GM13977 (cell line): ENCODE measurements at regions not wholly inside any gene's neighbourhood (a gene's known extent, or its start where the extent isn't known, plus 50 kb on each side); places are given as distances from the start of the nearest gene placed in this dataset.
"Not testable (repeated sequence)": the region's sequence is repeated elsewhere in the genome, so short reads cannot be mapped to it uniquely, and the experiment has no call there.

Experiments
- DNase-seq: peaks from one replicate; pipeline ENCODE4 v3.0.0; 2012; ENCODE audit warnings: low spot score
- in situ Hi-C: fragments of 300-500 bp; cut with MboI; formaldehyde crosslinking; loops from one replicate; pipeline ENCODE4 v1.12.0; 2022; ENCODE audit warnings: low sequenced_read_pairs, low pct_unique_long_range_greater_than_20kb, mixed read lengths, inconsistent platforms; ENCODE audit not compliant: unreplicated experiment

DNA sequence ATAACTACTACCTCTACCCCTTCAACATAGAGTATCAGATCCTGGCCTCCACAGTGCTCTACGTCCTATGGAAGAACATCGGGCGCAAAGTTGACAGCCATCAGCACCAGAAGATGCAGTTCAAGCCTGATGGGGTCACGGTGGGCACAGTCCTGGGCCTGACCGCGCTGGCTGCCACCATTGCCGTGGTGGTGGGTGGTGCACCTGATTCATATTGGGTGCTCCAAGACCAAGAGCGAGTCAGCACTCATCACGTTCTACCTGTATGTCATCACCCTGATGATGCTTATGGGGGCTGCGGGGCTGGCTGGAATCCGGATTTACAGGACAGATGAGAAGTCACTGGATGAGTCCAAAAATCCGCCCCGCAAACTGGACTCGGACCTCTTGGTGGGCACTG, 846.4 kb downstream of the RPIA start:
- DNase-seq, in situ Hi-C loops: not testable (repeated sequence)

DNA sequence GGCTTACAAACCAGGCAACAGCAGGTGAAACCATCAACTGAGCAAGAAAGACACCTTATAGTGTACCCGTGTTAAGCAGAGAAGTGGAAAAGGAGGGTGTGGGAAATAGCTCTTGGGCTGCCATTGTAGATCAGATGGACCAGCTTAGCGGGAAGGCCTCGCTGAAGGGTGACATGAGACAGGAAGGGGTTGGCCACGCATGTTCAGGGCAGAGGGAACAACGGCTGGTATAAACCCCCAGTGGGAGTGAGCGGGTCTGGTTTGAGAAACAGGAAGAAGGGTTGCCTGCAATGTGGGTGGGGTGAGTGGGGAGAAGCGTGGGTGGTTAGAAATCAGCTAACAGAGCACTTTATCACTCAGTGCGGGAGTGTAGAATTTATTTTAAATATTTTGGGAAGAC, 852.6 kb downstream of the RPIA start:
- in situ Hi-C loops, DNase-seq: not testable (repeated sequence)

DNA sequence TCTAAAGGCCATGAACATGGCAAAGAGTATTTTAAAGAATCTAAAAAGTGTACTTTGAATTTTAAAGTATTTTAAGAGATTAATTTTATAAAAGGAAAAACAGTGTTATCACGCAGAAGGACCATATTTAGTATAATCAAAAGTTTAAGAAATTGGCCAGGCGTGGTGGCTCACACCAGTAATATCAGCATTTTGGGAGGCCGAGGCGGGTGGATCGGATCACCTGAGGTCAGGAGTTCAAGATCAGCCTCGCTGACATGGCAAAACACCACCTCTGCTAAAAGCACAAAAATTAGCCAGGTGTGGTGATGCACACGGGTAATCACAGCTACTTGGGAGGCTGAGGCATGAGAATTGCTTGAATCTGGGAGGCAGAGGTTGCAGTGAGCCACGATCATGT, 887.7 kb downstream of the RPIA start:
- DNase-seq, in situ Hi-C loops: not testable (repeated sequence)

DNA sequence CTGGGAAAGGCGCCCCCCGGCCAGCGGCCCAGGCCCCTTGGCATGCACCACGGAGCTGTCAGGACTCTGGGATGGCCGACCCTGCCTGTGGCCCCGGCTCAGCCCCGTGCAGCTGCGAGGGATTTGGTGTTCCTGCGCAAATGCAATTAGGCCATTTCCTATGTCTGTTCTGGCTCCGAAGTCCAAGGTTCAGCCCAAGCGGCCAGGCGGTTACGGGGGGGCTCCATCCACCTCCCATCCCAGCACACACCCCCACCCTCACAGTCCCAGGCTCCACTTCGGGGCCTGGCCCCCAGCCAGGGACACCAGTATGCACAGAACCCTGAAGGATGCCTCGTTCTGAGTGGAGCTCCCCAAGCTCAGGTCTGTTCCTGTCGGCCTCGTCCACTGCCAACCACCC, 891.3 kb downstream of the RPIA start:
- DNase-seq, in situ Hi-C loops: not testable (repeated sequence)

DNA sequence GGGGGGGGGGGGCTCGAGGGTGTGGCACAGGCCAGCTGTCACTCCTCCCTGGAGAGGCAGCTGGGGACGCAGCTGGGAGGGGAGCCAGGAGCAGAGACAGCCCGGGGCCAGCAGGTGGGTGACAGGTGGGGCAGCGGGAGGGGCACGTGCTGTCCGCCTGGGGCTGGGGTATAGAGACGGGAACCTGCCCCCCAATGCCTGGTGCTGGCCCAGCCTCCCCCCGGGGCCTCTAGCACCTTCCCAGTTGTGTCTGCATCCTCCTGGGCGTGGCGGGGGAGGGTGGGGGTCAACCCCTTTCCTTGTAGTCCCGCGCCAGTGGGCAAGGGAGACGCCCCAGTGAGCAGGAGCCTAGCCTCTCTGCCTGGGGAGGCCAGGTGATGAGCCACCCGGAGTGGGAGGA, 892.6 kb downstream of the RPIA start:
- DNase-seq, in situ Hi-C loops: not testable (repeated sequence)

DNA sequence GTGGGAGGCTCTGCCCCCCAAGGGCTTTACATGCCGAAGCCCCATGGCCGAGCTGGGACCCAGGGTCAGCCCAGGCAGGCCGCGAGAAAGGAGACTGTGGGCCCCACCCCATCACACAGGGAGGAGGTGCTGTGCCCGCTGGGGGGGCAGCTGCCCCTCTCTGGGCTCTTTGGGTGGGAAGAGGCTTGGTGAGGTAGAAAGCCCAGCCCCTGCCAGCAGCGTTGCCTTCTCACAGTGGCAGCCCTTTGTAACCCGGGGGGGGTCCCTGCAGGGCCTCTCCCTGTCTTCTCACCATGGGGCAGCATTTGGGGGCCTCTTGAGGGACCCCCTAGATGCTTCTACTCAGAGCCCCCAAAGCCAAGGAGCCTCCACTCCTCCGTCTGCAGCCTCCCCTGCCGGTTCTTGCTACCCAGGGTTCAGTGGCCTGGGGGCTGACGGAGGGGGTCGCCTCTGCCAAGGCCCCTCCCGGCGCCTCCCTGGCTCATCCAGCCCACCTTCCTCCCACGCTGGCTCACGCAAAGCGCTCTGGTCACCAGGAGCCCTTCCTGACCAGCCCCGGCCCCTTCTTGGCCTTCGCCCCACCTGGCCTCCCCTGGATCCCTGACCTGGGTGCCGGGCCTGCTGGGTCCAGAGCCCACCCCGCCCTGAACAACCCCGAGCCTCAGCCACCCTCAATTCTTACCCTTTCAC, 893.5 kb downstream of the RPIA start:
- in situ Hi-C loops = not testable (repeated sequence)

DNA sequence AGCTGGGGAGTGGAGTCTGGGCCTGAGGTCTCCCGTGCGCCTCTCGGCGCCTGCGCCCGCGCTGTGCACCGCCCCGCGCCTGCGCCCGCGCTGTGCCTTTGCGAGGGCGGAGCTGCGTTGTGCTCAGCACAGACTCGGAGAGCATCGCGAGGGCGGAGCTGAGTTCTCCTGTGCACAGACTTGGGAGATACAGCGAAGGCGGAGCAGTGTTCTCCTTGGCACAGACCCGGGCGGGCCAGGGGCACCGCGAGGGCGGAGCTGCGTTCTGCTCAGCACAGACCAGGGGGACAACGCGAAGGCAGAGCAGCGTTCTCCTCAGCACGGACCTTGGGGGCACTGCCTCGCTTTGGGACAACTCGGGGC, 894.1 kb downstream of the RPIA start:
- in situ Hi-C loops = not testable (repeated sequence)

More for the DNA sequence above, 893.5 kb downstream of the RPIA start:
- DNase-seq = not testable (repeated sequence)

DNA sequence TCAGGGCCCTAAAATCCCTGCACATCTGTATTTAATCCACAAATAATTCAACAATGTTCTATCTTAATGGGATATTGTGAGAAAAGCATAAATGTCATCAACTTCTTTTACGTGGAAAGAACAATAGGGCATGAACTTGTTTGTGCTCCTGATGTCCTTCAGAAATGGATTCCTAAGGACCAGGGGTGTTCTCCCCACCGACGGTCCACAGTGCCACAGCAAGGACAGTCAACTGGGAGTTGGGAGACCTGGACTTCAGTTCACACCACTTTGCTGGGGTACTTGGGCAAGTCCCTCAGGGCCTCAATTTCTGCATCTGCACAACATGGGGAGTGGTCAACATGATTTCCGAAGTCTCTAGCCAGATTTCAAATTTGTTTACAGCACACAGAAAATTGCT, 908.4 kb downstream of the RPIA start:
- in situ Hi-C loops, DNase-seq: not testable (repeated sequence)

More for the DNA sequence above, 894.1 kb downstream of the RPIA start:
- not testable (repeated sequence) for DNase-seq

DNA sequence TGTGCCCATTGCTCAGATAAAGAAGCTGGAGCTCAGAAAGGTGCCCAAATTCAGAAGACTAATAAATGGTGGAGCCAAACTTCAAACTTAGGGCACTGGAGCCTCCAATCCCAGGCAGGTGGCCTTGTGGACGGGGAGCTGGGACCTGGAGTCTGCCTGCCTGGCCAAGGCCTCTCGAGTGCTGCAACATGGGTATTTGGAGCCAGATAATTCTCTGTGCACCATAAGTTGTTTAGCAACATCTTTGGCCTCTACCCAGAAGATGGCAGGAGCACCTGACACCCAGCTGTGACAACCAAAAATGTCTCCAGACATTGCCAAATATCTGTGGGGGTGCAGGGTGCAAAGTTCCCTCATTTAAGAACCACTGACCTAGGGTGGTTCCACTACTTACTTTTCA, 915.0 kb downstream of the RPIA start:
- DNase-seq, in situ Hi-C loops: not testable (repeated sequence)

DNA sequence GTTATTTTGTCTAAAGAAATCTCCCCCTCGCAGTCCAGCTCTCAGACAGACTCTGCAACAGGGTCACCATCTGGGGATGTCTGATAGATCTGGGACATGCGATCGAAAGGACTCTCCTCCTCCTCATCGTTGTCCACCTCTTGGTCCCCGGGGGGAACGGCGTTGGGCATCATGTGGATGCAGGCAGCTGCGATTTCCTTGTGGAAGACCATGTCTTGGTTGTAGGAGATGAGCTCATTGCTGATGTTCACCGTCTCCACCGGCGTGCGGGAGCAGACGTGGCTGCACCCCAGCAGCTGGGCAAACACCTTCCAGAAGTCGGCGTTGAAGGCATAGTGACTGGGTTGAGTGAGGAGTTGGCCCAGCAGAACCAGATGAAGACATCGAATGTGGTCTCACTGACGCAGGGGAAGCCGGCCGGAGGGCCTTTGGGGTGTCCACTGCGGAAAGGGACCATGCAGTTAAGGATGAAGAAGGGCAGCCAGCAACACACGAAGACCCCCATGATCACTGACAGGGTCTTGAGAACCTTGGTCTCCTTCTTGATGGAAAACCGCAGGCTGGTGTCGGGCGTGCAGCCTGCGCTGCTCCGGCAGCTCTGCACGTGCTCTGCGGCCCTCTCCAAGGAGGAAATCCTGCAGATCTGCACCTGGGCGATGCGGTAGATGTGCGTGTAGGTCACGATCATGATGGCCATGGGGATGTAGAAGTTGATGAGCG, 918.9 kb downstream of the RPIA start:
- peak; percentile 2 for DNase-seq
- in situ Hi-C loops = not testable (repeated sequence)

DNA sequence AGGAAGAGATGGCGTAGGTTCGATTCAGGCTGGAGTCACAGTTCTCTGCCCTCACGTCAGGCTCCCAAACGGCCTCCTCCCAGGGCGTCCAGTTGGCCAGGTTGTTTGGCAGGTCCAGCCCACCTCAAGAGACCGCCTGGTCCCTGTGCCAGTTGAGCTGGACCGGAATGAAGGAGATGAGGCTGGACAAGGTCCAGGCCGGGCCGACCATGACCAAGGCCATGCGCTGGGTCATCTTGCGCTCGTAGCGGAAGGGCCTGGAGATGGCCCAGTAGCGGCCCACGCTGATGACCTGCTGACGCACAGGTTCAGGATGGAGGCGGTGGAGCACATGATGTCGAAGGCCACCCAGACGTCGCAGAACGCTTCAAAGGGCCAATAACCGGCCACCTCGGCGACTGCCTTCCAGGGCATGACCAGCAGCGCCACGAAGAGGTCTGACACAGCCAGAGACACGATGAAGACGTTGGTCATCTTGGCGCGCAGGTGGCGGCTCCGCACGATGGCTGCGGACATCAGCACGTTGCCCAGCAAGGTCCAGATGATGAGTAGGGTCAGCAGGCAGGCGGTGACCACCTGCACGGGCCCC, 919.5 kb downstream of the RPIA start:
- in situ Hi-C loops, DNase-seq: not testable (repeated sequence)

DNA sequence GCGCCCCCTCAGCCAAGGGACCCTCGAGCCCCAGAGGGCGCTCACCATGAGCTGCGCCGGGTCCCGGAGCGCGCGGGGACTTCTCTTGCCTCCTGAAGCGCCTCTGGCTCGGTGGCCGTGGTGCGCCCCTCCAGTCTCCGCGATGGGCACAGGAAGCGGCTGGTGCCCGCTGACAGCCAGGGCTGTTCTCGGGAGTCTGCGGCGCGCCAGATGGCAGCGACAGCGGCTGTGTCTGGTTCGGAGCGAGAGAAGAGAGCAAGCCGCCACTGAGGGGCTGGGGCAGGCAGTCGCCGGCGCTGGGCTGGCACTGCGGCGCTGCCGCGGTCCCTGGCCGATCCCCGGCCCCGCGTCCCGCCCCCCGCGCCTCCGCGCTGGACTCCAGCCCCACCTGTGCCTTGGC, 920.2 kb downstream of the RPIA start:
- in situ Hi-C loops, DNase-seq: not testable (repeated sequence)

DNA sequence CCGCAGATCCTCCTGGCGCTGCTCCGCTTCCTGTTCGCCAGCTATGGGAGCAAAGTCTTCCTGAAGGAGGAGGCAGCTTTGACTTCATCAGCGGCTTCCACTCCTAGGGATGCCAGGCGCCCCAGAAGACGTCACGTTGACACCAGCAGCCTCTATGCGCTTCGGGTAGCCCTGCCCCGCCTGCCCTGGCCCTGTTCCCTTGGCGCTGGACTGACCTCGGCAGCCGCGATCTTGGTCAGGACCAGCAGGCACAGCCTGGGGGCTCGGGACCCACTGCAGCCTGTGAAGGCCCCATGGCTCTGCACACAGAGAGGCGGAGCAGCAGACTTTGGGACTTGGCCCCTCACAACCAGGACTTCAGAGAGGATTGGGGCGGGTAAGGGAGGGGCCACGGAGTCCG, 957.8 kb downstream of the RPIA start:
- DNase-seq = not testable (repeated sequence)

DNA sequence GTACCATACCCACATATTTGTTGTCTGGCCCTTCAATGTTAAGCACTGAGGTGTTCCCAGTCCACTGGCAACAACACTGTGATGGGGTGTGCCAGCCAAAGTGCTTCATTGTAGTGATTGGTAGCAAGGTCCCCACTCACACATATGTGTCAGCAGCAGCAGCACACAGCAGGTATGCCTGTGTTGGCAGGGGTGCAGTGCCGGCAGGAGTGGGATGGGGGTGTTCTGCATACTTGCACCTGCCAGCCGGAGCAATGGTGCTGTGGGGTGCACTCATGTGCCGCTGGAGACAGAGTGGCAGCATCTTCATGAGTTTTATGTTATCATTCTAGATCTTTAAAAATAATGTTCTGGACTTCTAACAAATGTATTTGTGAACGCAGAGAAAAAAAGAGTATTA, 987.8 kb downstream of the RPIA start:
- in situ Hi-C loops, DNase-seq: not testable (repeated sequence)

More for the DNA sequence above, 957.8 kb downstream of the RPIA start:
- in situ Hi-C loops = not testable (repeated sequence)
